ENCODE measurements at regions not wholly inside any gene's neighbourhood (a gene's known extent, or its start where the extent isn't known, plus 50 kb on each side); places are given as distances from the start of the nearest gene placed in this dataset.

DNA sequence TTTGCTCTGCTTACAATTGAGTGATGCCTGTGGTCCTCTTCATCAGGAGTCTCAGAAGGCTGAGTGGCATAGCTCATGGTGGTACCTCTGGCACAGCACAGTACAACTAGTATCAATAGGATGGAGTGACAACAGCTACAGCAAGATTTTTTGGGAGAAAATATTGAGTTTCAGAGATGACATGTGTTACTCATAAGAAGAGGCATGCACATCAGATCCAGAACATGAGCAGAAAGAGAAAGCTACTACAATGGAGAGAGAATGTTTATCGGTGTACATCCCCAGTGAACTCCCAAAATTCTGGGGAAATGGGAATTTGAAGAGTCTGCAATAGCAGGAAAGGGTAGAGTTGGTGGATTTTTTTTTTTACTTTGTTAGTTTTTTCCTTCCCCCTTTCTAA lies 130.5 kb upstream of the MB21D2 start:
- TF ChIP-seq, protein P1, sequence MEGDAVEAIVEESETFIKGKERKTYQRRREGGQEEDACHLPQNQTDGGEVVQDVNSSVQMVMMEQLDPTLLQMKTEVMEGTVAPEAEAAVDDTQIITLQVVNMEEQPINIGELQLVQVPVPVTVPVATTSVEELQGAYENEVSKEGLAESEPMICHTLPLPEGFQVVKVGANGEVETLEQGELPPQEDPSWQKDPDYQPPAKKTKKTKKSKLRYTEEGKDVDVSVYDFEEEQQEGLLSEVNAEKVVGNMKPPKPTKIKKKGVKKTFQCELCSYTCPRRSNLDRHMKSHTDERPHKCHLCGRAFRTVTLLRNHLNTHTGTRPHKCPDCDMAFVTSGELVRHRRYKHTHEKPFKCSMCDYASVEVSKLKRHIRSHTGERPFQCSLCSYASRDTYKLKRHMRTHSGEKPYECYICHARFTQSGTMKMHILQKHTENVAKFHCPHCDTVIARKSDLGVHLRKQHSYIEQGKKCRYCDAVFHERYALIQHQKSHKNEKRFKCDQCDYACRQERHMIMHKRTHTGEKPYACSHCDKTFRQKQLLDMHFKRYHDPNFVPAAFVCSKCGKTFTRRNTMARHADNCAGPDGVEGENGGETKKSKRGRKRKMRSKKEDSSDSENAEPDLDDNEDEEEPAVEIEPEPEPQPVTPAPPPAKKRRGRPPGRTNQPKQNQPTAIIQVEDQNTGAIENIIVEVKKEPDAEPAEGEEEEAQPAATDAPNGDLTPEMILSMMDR (conservative IDR thresholded peaks at IDR 0.05; ENCODE audit: low read length), result no peak
- no peak for TF ChIP-seq EZH2phosphoT487 (IDR thresholded peaks at IDR 0.05; ENCODE audit: borderline replicate concordance, low read depth, low read length)

All from OCI-LY7 (cell line).